Bronchial epithelial cell (primary cell): ENCODE measurements at regions not wholly inside any gene's neighbourhood (a gene's known extent, or its start where the extent isn't known, plus 50 kb on each side); places are given as distances from the start of the nearest gene placed in this dataset.
A peak's percentile ranks its signal among the peaks of the same experiment; 100 is the strongest.

Experiments used
- DNase-seq: peaks from one replicate; pipeline ENCODE4 v3.0.0-alpha.2; 2010; ENCODE audit warnings: low read depth
- FAIRE-seq: peaks from 2 replicates; lab custom pipeline; 2011; peaks lifted over from hg19 to GRCh38; lab: Jason Lieb, UNC
- H3K27me3 ChIP-seq: 2 replicates; pipeline ENCODE4 v1.5.1; 2011; ENCODE audit warnings: low read length; ENCODE audit not compliant: control insufficient read depth, insufficient read depth
- H3K36me3 ChIP-seq: 2 replicates; pipeline ENCODE4 v1.5.1; 2011; ENCODE audit warnings: low read length; ENCODE audit not compliant: control insufficient read depth, insufficient read depth
- H3K4me3 ChIP-seq: 2 replicates; pipeline ENCODE4 v1.5.1; 2011; ENCODE audit warnings: mild to moderate bottlenecking, low read depth, low read length, control low read depth
- TF ChIP-seq, protein P1 (sequence below): IDR thresholded peaks from 2 replicates; pipeline ENCODE4 v1.5.1; 2011; ENCODE audit warnings: mild to moderate bottlenecking, moderate library complexity, low read length, control low read depth, inconsistent platforms; ENCODE audit not compliant: insufficient read depth, severe bottlenecking

DNA sequence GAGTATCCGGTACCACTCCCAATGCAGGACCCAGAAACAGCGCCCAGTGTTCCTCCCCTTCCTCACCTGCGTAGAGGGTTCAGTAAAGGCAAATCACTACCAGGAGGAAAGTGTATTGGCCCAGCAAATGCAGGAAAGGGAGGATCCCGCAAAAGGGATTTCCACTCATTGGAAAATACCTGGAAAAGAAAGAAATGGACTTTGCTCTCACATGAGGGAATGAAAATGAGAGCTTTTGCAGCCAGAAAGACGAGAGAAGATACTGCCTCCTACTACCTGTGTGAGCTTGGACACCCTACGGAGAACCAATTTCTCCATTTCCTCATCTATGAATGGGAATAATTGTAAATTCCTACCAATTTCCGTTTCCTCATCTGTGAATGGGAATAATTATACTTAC lies 184.1 kb upstream of the PPARGC1A start:
- H3K4me3 ChIP-seq, result no peak overlapping the region
- DNase-seq, result no peak
- TF ChIP-seq, protein P1, sequence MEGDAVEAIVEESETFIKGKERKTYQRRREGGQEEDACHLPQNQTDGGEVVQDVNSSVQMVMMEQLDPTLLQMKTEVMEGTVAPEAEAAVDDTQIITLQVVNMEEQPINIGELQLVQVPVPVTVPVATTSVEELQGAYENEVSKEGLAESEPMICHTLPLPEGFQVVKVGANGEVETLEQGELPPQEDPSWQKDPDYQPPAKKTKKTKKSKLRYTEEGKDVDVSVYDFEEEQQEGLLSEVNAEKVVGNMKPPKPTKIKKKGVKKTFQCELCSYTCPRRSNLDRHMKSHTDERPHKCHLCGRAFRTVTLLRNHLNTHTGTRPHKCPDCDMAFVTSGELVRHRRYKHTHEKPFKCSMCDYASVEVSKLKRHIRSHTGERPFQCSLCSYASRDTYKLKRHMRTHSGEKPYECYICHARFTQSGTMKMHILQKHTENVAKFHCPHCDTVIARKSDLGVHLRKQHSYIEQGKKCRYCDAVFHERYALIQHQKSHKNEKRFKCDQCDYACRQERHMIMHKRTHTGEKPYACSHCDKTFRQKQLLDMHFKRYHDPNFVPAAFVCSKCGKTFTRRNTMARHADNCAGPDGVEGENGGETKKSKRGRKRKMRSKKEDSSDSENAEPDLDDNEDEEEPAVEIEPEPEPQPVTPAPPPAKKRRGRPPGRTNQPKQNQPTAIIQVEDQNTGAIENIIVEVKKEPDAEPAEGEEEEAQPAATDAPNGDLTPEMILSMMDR, result no peak
- no peaks in the 10 kb centered on the region for H3K36me3 ChIP-seq
- no peaks in the 10 kb centered on the region for H3K27me3 ChIP-seq
- no peak for FAIRE-seq

DNA sequence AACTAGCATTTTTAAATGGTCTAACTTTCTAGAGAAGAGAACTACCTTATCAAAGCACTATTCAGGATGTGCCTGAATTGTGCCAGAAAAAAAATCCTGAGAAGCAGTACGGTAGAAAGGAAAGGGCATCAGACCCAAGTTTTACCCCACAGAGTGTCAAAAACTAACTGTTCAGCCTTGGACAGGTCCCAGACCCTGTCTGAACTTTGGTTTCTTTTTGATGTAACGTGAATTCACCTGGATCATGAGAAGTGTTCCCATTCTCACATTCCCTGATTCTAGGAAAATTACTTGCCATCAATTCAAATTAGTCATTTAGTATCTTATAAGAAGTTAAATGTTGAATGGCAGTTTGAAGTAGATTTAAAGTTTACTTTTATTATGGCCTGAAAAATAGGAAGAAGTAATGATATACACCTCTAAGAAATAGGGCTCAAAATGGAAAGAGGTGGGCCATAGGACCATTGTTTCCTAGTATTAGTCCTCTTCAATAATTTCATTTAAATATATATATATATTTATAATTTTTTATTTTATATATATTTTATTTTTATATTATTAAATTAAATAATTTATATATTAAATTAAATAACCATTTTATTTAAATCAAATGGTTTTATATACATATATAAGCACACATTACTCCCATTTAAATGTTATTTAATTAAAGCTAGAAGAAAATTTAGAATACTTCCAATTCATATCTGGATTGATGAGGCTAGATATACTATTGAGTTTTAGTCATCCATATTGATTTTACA lies 181.9 kb upstream of the PPARGC1A start:
- TF ChIP-seq, protein P1, result no peak
- DNase-seq (no peak), FAIRE-seq (no peak)
- H3K36me3 ChIP-seq, result no peaks in the 10 kb centered on the region
- no peaks in the 10 kb centered on the region for H3K27me3 ChIP-seq
- no peak overlapping the region for H3K4me3 ChIP-seq

DNA sequence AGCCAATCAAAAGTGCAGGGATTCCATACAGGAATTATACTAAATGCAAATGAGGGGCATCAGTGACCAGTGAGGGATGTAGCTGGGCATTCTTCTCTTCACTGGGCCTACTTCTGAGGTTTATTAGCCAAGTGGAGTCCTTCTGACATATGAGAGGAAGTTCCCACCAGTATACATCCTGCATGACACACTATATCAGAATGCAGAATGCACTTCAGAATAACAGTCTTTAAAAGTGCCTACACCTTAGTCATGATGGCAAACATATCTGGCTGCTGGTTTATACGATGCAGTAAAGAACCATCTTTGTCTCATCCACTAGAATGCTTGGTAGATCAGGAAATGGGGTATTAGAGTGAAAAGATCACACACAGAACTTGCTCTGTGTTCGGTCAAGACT lies 180.3 kb upstream of the PPARGC1A start:
- no peak for FAIRE-seq
- Histone ChIP-seq H3K27me3 (no peaks in the 10 kb centered on the region), H3K4me3 (no peak overlapping the region), H3K36me3 (no peaks in the 10 kb centered on the region)
- TF ChIP-seq, protein P1, result no peak
- DNase-seq, result peak; percentile 94

DNA sequence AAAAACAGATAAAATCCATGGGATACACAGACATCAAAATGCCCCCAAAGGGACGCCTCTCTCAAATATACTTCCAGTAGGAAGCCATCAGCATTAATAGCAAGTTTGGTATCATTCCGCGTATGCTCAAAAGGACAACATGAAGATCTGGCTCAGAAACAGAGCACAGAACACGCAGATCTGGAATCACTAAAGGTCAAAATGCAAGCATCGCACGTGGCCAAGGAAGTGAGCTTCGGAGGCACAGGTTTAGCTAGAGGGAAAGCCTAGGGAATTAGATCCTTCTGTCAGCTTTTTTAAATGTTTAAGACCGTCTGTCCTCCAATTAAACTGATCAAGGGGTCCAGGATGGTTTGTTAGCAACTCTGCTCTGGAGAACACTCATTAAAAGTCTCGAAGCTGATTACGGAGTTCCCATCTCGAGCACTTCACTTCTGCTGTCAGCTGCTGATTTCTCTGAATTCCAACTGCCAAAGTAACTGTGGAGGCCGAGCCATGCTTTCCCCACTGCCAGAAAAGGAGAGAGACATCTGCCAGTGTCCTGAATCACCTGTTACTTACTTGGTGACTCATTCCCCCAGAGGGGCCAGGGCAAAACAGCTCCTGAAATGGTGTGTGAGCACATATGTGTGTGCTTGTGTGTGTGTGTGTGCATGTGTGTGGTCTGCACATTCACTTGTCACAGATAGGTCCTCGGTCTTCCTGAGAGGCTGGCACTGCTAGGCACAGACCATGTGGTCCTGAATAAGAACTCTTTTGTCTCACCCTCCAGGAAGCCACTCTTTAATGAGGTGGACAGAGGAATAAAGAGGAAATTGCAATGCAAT lies 177.7 kb upstream of the PPARGC1A start:
- TF ChIP-seq, protein P1, result no peak
- DNase-seq (peak; percentile 79), FAIRE-seq (peak; percentile 94)
- Histone ChIP-seq H3K36me3 (no peaks in the 10 kb centered on the region), H3K4me3 (no peak overlapping the region), H3K27me3 (no peaks in the 10 kb centered on the region)

DNA sequence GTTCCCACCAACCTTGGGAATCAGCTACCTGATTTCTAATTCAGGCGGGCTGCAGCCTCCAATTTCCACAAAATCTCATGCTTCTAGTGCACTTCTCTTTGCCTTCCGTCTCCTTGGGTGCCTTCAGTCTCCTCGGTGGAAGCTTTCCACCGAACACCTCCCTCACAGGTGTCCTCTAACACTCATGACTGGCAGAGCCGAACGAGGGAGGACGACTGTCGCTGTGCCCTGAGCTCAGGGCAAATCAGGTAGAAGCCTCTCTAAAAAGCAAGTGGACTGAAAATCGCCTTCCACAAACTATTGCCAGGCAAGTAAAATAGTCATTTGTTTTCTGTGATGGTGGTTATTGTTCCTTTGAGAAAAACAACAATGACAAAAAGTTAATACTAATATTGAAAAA lies 176.1 kb upstream of the PPARGC1A start:
- no peaks in the 10 kb centered on the region for H3K36me3 ChIP-seq
- no peak for DNase-seq
- TF ChIP-seq, protein P1, result no peak
- H3K4me3 ChIP-seq, result no peak overlapping the region
- FAIRE-seq, result no peak
- H3K27me3 ChIP-seq, result no peaks in the 10 kb centered on the region
